Rectal smooth muscle tissue (tissue), 1 donor: ENCODE measurements at regions not wholly inside any gene's neighbourhood (a gene's known extent, or its start where the extent isn't known, plus 50 kb on each side); places are given as distances from the start of the nearest gene placed in this dataset.

Experiments
- H3K27ac ChIP-seq: one replicate; pipeline ENCODE4 v1.7.0; 2013; ENCODE audit warnings: low read depth, low read length, inconsistent platforms
- H3K27me3 ChIP-seq: one replicate; pipeline ENCODE4 v1.7.0; 2013; ENCODE audit warnings: low read length; ENCODE audit not compliant: control insufficient read depth, insufficient read depth
- H3K36me3 ChIP-seq: one replicate; pipeline ENCODE4 v1.7.0; 2013; ENCODE audit warnings: low read length; ENCODE audit not compliant: control insufficient read depth, insufficient read depth
- H3K4me1 ChIP-seq: one replicate; pipeline ENCODE4 v1.7.0; 2013; ENCODE audit warnings: low read length; ENCODE audit not compliant: control insufficient read depth, insufficient read depth
- H3K4me3 ChIP-seq: one replicate; pipeline ENCODE4 v1.7.0; 2013; ENCODE audit warnings: low read length
- H3K9ac ChIP-seq: one replicate; pipeline ENCODE4 v1.7.0; 2013; ENCODE audit warnings: low read length

- peaks cover 2% of the 10 kb centered on the region for H3K27me3 ChIP-seq
- H3K9ac ChIP-seq: no peak overlapping the region
- H3K4me1 ChIP-seq: no peaks in the 10 kb centered on the region
- H3K36me3 ChIP-seq: no peaks in the 10 kb centered on the region
- no peak overlapping the region for H3K27ac ChIP-seq
- no peak overlapping the region for H3K4me3 ChIP-seq
These were observed 49.8 kb downstream of the ABCC12 start for GRCh38 chr16:48105976-48106375.

GRCh38 chr16:48105456-48105855 lies 50.3 kb downstream of the ABCC12 start:
- no peak overlapping the region for H3K27ac ChIP-seq
- no peak overlapping the region for H3K9ac ChIP-seq
- H3K4me3 ChIP-seq: no peak overlapping the region
- H3K4me1 ChIP-seq: no peaks in the 10 kb centered on the region
- H3K36me3 ChIP-seq: no peaks in the 10 kb centered on the region
- H3K27me3 ChIP-seq: peaks cover 2% of the 10 kb centered on the region

- no peaks in the 10 kb centered on the region for H3K4me1 ChIP-seq
- H3K4me3 ChIP-seq: no peak overlapping the region
- no peaks in the 10 kb centered on the region for H3K36me3 ChIP-seq
- H3K27me3 ChIP-seq: no peaks in the 10 kb centered on the region
- H3K27ac ChIP-seq: no peak overlapping the region
- no peak overlapping the region for H3K9ac ChIP-seq
These were observed 52.2 kb downstream of the ABCC12 start for GRCh38 chr16:48103591-48103990.

GRCh38 chr16:48102083-48103008 lies 53.4 kb downstream of the ABCC12 start:
- Histone ChIP-seq H3K4me3 (no peak overlapping the region), H3K27me3 (no peaks in the 10 kb centered on the region), H3K9ac (no peak overlapping the region), H3K36me3 (no peaks in the 10 kb centered on the region), H3K27ac (no peak overlapping the region), H3K4me1 (no peaks in the 10 kb centered on the region)

GRCh38 chr16:48101069-48101674 lies 54.6 kb downstream of the ABCC12 start:
- Histone ChIP-seq H3K27ac (no peak overlapping the region), H3K36me3 (no peaks in the 10 kb centered on the region), H3K9ac (no peak overlapping the region), H3K4me3 (no peak overlapping the region), H3K27me3 (no peaks in the 10 kb centered on the region), H3K4me1 (no peaks in the 10 kb centered on the region)

GRCh38 chr16:48099455-48099854 lies 56.3 kb downstream of the ABCC12 start:
- no peak overlapping the region for H3K27ac ChIP-seq
- H3K36me3 ChIP-seq: no peaks in the 10 kb centered on the region

GRCh38 chr16:48098472-48098871 lies 57.3 kb downstream of the ABCC12 start:
- no peak overlapping the region for H3K27ac ChIP-seq

More at GRCh38 chr16:48099455-48099854, 56.3 kb downstream of the ABCC12 start:
- no peak overlapping the region for H3K4me3 ChIP-seq
- H3K4me1 ChIP-seq: no peaks in the 10 kb centered on the region
- no peak overlapping the region for H3K9ac ChIP-seq
- no peaks in the 10 kb centered on the region for H3K27me3 ChIP-seq

GRCh38 chr16:48091117-48091516 lies 64.7 kb downstream of the ABCC12 start:
- no peak overlapping the region for H3K27ac ChIP-seq
- H3K4me1 ChIP-seq: no peaks in the 10 kb centered on the region
- no peaks in the 10 kb centered on the region for H3K27me3 ChIP-seq
- no peaks in the 10 kb centered on the region for H3K36me3 ChIP-seq
- H3K9ac ChIP-seq: no peak overlapping the region
- H3K4me3 ChIP-seq: no peak overlapping the region

More at GRCh38 chr16:48098472-48098871, 57.3 kb downstream of the ABCC12 start:
- Histone ChIP-seq H3K4me3 (no peak overlapping the region), H3K27me3 (no peaks in the 10 kb centered on the region), H3K9ac (no peak overlapping the region), H3K36me3 (no peaks in the 10 kb centered on the region), H3K4me1 (no peaks in the 10 kb centered on the region)

GRCh38 chr16:48089053-48089792 lies 66.6 kb downstream of the ABCC12 start:
- H3K4me3 ChIP-seq: no peak overlapping the region
- H3K27me3 ChIP-seq: no peaks in the 10 kb centered on the region
- H3K27ac ChIP-seq: no peak overlapping the region
- H3K36me3 ChIP-seq: no peaks in the 10 kb centered on the region
- no peak overlapping the region for H3K9ac ChIP-seq
- no peaks in the 10 kb centered on the region for H3K4me1 ChIP-seq

GRCh38 chr16:48087639-48088038 lies 68.2 kb downstream of the ABCC12 start:
- H3K9ac ChIP-seq: no peak overlapping the region
- H3K27ac ChIP-seq: no peak overlapping the region
- no peaks in the 10 kb centered on the region for H3K36me3 ChIP-seq
- peaks cover 3% of the 10 kb centered on the region for H3K27me3 ChIP-seq
- H3K4me1 ChIP-seq: no peaks in the 10 kb centered on the region
- no peak overlapping the region for H3K4me3 ChIP-seq

- H3K36me3 ChIP-seq: no peaks in the 10 kb centered on the region
- H3K4me3 ChIP-seq: no peak overlapping the region
- H3K9ac ChIP-seq: no peak overlapping the region
- no peaks in the 10 kb centered on the region for H3K4me1 ChIP-seq
- H3K27me3 ChIP-seq: peaks cover 3% of the 10 kb centered on the region
- H3K27ac ChIP-seq: no peak overlapping the region
These were observed 69.4 kb downstream of the ABCC12 start for GRCh38 chr16:48086422-48086821.

- peaks cover 3% of the 10 kb centered on the region for H3K27me3 ChIP-seq
- H3K36me3 ChIP-seq: no peaks in the 10 kb centered on the region
- no peak overlapping the region for H3K4me3 ChIP-seq
- H3K27ac ChIP-seq: no peak overlapping the region
- no peak overlapping the region for H3K9ac ChIP-seq
- no peaks in the 10 kb centered on the region for H3K4me1 ChIP-seq
These were observed 70.1 kb downstream of the ABCC12 start for GRCh38 chr16:48085729-48086128.
